ENCODE measurements at regions not wholly inside any gene's neighbourhood (a gene's known extent, or its start where the extent isn't known, plus 50 kb on each side); places are given as distances from the start of the nearest gene placed in this dataset.

- DNase-seq (ENCODE audit: low read depth in 2 of 2, low spot score in 1 of 2) = no peak
Measured at GRCh38 chr5:147036691-147037245, 158.2 kb upstream of the PPP2R2B start.

GRCh38 chr5:147037515-147038205 is 159.1 kb upstream of the PPP2R2B start:
- no peak for DNase-seq (ENCODE audit: low read depth in 2 of 2, low spot score in 1 of 2)

GRCh38 chr5:147040856-147041255 is 162.3 kb upstream of the PPP2R2B start:
- DNase-seq (ENCODE audit: low read depth in 2 of 2, low spot score in 1 of 2) = no peak

GRCh38 chr5:147044572-147045273 is 166.2 kb upstream of the PPP2R2B start:
- DNase-seq (ENCODE audit: low read depth in 2 of 2, low spot score in 1 of 2) = no peak

- no peak for DNase-seq (ENCODE audit: low read depth in 2 of 2, low spot score in 1 of 2)
Measured at GRCh38 chr5:147045290-147045689, 166.7 kb upstream of the PPP2R2B start.

- no peak for DNase-seq (ENCODE audit: low read depth in 2 of 2, low spot score in 1 of 2)
Measured at GRCh38 chr5:147046281-147046680, 167.7 kb upstream of the PPP2R2B start.

GRCh38 chr5:147046894-147047293 is 168.3 kb upstream of the PPP2R2B start:
- no peak for DNase-seq (ENCODE audit: low read depth in 2 of 2, low spot score in 1 of 2)

GRCh38 chr5:147049764-147050163 is 171.2 kb upstream of the PPP2R2B start:
- no peak for DNase-seq (ENCODE audit: low read depth in 2 of 2, low spot score in 1 of 2)

GRCh38 chr5:147050172-147050571 is 171.6 kb upstream of the PPP2R2B start:
- no peak for DNase-seq (ENCODE audit: low read depth in 2 of 2, low spot score in 1 of 2)

GRCh38 chr5:147051193-147051592 is 172.6 kb upstream of the PPP2R2B start:
- DNase-seq (ENCODE audit: low read depth in 2 of 2, low spot score in 1 of 2) = no peak

GRCh38 chr5:147052519-147052918 is 174.0 kb upstream of the PPP2R2B start:
- DNase-seq (ENCODE audit: low read depth in 2 of 2, low spot score in 1 of 2) = no peak

GRCh38 chr5:147055089-147055826 is 176.7 kb upstream of the PPP2R2B start:
- DNase-seq (ENCODE audit: low read depth in 2 of 2, low spot score in 1 of 2) = no peak

- DNase-seq (ENCODE audit: low read depth in 2 of 2, low spot score in 1 of 2) = no peak
Measured at GRCh38 chr5:147055850-147056566, 177.5 kb upstream of the PPP2R2B start.

GRCh38 chr5:147057051-147057450 is 177.8 kb upstream of the STK32A start:
- DNase-seq (ENCODE audit: low read depth in 2 of 2, low spot score in 1 of 2) = no peak

GRCh38 chr5:147061431-147061830 is 173.4 kb upstream of the STK32A start:
- DNase-seq (ENCODE audit: low read depth in 2 of 2, low spot score in 1 of 2) = no peak

GRCh38 chr5:147062427-147062826 is 172.4 kb upstream of the STK32A start:
- no peak for DNase-seq (ENCODE audit: low read depth in 2 of 2, low spot score in 1 of 2)

GRCh38 chr5:147063943-147064342 is 170.9 kb upstream of the STK32A start:
- DNase-seq (ENCODE audit: low read depth in 2 of 2, low spot score in 1 of 2) = no peak

GRCh38 chr5:147065071-147065470 is 169.8 kb upstream of the STK32A start:
- DNase-seq (ENCODE audit: low read depth in 2 of 2, low spot score in 1 of 2) = no peak

- no peak for DNase-seq (ENCODE audit: low read depth in 2 of 2, low spot score in 1 of 2)
Measured at GRCh38 chr5:147068998-147069397, 165.8 kb upstream of the STK32A start.

- DNase-seq (ENCODE audit: low read depth in 2 of 2, low spot score in 1 of 2) = no peak
Measured at GRCh38 chr5:147072622-147073021, 162.2 kb upstream of the STK32A start.

GRCh38 chr5:147073098-147073497 is 161.7 kb upstream of the STK32A start:
- no peak for DNase-seq (ENCODE audit: low read depth in 2 of 2, low spot score in 1 of 2)

Data from stimulated activated CD8-positive, alpha-beta memory T cell treated with anti-CD3 and anti-CD28 coated beads, Interleukin-4, amount 100 ng/mL, for 4 hours (primary cell).